Endodermal cell (in vitro differentiated cells): ENCODE measurements at regions not wholly inside any gene's neighbourhood (a gene's known extent, or its start where the extent isn't known, plus 50 kb on each side); places are given as distances from the start of the nearest gene placed in this dataset.

ENCODE experiments used
- DNase-seq: peaks from one replicate; pipeline ENCODE4 v3.0.0-alpha.2; 2017
- H3K27ac ChIP-seq: 2 replicates; pipeline ENCODE4 v1.5.1; 2013; ENCODE audit warnings: mild to moderate bottlenecking, low read depth, low read length, moderate library complexity
- H3K27me3 ChIP-seq: 2 replicates; pipeline ENCODE4 v1.6.1; 2013; ENCODE audit warnings: mild to moderate bottlenecking, low read length, moderate library complexity; ENCODE audit not compliant: insufficient read depth, control insufficient read depth, poor library complexity, severe bottlenecking
- H3K36me3 ChIP-seq: 2 replicates; pipeline ENCODE4 v1.7.0; 2013; ENCODE audit warnings: mild to moderate bottlenecking, low read length, moderate library complexity; ENCODE audit not compliant: control insufficient read depth, insufficient read depth
- H3K4me1 ChIP-seq: one replicate; pipeline ENCODE4 v1.7.0; 2013; ENCODE audit warnings: low read length; ENCODE audit not compliant: control insufficient read depth, insufficient read depth
- H3K4me3 ChIP-seq: 2 replicates; pipeline ENCODE4 v1.5.1; 2013; ENCODE audit warnings: mild to moderate bottlenecking, low read length, moderate library complexity
- H3K9ac ChIP-seq: 2 replicates; pipeline ENCODE4 v1.6.1; 2013; ENCODE audit warnings: mild to moderate bottlenecking, low read length, moderate library complexity; ENCODE audit not compliant: poor library complexity, severe bottlenecking; ENCODE audit errors: extremely low read depth
- H3K9me3 ChIP-seq: 2 replicates; pipeline ENCODE4 v1.6.1; 2013; ENCODE audit warnings: mild to moderate bottlenecking, low read length, moderate library complexity; ENCODE audit not compliant: control insufficient read depth
- H3K27ac Mint-ChIP-seq: 2 replicates; pipeline ENCODE4 v1.8.0; 2020; ENCODE audit warnings: mixed read lengths
- H3K27me3 Mint-ChIP-seq: 2 replicates; pipeline ENCODE4 v1.8.0; 2021; ENCODE audit warnings: mild to moderate bottlenecking, mixed read lengths; ENCODE audit not compliant: insufficient read depth
- H3K36me3 Mint-ChIP-seq: 2 replicates; pipeline ENCODE4 v1.8.0; 2020; ENCODE audit warnings: low read depth, mixed read lengths
- H3K4me1 Mint-ChIP-seq: 2 replicates; pipeline ENCODE4 v1.8.0; 2020; ENCODE audit warnings: mixed read lengths
- H3K4me3 Mint-ChIP-seq: 2 replicates; pipeline ENCODE4 v1.8.0; 2020; ENCODE audit warnings: mild to moderate bottlenecking, moderate library complexity, mixed read lengths
- H3K9me3 Mint-ChIP-seq: 2 replicates; pipeline ENCODE4 v1.8.0; 2020; ENCODE audit warnings: mild to moderate bottlenecking, mixed read lengths
- WGBS, 2 experiments: methylation state at CpG; one replicate each; pipeline versions ENCODE4 v1.1.5 to v1.1.7; 2013; ENCODE audit warnings: missing lambda C conversion rate in 2 of 2, mixed read lengths in 1 of 2; ENCODE audit not compliant: insufficient coverage in 1 of 2, insufficient read length in 1 of 2; 5-methylcytosine and 5-hydroxymethylcytosine counted together
- TF ChIP-seq, protein P1 (sequence below): fragments of 200-600 bp; sonication (generic); conservative IDR thresholded peaks from 2 replicates; pipeline ENCODE4 v1.5.0; 2021; ENCODE audit warnings: antibody characterized with exemption, mild to moderate bottlenecking

DNA sequence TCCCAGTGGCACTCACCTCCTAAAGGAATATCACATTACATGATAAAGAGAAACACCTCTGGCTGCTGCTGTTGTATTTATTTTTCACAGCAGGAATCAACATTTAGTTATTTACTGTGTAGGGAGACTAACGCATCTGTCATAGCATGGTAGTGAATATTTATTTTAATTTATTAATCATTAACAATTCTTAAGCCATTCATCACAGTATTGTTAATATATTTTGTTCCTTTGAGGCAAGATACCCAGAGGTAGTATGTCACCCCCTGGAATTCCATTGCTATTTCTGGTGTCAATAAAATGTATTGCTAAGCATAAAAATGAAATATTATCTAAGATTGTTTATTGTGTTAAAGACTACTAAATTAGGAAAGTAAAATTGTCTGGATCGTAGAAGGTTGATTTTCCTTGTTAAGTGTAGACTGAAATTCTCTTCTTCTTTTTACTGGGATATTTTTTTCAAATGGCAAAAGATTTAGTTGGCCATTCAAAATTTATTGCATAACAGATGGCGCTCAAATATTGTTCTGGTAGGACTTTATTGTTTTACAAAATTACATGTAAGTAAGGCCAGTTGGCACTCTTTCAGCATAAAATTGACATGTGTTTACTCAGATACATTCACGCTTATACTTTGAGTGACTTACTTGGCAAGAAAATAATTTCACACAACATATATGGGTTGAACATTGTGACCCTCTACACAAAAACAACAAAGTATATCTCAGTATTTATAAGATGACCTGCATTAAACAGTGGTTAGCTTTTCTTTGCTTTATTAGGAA lies 1358.7 kb upstream of the SORCS1 start:
- Histone ChIP-seq H3K9ac (no peak overlapping the region), H3K27ac (no peak overlapping the region), H3K36me3 (no peaks in the 10 kb centered on the region), H3K4me3 (no peak overlapping the region), H3K27me3 (no peaks in the 10 kb centered on the region), H3K4me1 (no peaks in the 10 kb centered on the region), H3K9me3 (peaks cover 33% of the 10 kb centered on the region)
- H3K4me1 Mint-ChIP-seq = peaks cover 20% of the 10 kb centered on the region
- 98 to 100% methylated on average over 1 to 3 of the region's 4 CpGs for WGBS, 2 experiments
- DNase-seq = no peak
- TF ChIP-seq, protein P1, sequence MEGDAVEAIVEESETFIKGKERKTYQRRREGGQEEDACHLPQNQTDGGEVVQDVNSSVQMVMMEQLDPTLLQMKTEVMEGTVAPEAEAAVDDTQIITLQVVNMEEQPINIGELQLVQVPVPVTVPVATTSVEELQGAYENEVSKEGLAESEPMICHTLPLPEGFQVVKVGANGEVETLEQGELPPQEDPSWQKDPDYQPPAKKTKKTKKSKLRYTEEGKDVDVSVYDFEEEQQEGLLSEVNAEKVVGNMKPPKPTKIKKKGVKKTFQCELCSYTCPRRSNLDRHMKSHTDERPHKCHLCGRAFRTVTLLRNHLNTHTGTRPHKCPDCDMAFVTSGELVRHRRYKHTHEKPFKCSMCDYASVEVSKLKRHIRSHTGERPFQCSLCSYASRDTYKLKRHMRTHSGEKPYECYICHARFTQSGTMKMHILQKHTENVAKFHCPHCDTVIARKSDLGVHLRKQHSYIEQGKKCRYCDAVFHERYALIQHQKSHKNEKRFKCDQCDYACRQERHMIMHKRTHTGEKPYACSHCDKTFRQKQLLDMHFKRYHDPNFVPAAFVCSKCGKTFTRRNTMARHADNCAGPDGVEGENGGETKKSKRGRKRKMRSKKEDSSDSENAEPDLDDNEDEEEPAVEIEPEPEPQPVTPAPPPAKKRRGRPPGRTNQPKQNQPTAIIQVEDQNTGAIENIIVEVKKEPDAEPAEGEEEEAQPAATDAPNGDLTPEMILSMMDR = no peak
- peaks cover 7% of the 10 kb centered on the region for H3K9me3 Mint-ChIP-seq
- H3K27ac Mint-ChIP-seq = no peak overlapping the region
- H3K4me3 Mint-ChIP-seq = no peak overlapping the region
- H3K36me3 Mint-ChIP-seq = no peaks in the 10 kb centered on the region
- peaks cover 5% of the 10 kb centered on the region for H3K27me3 Mint-ChIP-seq

DNA sequence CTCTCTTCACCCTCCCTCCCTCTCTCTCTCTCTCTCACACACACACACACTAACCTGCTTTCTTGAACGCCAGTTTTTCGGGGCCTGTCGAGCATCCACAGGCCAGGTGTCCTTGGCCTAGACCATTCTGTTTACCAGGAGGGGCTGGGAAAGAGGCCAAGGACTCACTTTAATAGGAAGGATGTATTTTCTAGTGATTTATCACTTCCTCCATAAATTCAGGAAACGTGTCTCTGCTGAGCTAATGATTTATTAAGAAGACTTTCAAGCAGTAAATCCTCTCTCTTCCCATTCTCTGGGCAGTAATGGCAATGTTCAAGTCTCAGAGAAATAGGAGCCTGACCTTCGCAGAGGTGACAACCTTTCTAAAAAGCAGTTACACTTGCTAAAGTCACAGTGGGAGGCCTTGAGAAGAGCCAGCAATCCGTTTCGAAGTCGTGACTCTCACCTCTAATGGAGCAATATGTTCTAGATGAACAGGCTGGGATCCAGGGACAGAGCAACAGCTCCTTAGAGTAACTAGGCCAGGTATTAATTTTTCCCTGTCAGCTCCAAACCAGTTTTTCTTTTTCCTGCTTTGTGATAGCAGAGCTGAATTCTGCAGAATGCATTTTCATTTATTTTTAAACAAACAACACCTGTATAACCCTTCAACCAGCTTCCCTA lies 1357.5 kb upstream of the SORCS1 start:
- H3K27me3 ChIP-seq = no peaks in the 10 kb centered on the region
- no peak overlapping the region for H3K27ac ChIP-seq
- no peaks in the 10 kb centered on the region for H3K4me1 ChIP-seq
- TF ChIP-seq, protein P1 = no peak
- peaks cover 33% of the 10 kb centered on the region for H3K9me3 ChIP-seq
- H3K4me3 ChIP-seq = no peak overlapping the region
- H3K4me1 Mint-ChIP-seq = peaks cover 15% of the 10 kb centered on the region
- peaks cover 8% of the 10 kb centered on the region for H3K9me3 Mint-ChIP-seq
- H3K27me3 Mint-ChIP-seq = peaks cover 5% of the 10 kb centered on the region
- 40 to 64% methylated on average over 4 to 8 of the region's 8 CpGs for WGBS, 2 experiments
- no peaks in the 10 kb centered on the region for H3K36me3 ChIP-seq
- H3K4me3 Mint-ChIP-seq = no peak overlapping the region
- H3K36me3 Mint-ChIP-seq = no peaks in the 10 kb centered on the region
- H3K27ac Mint-ChIP-seq = no peak overlapping the region
- no peak overlapping the region for H3K9ac ChIP-seq
- peak; percentile 46 for DNase-seq

DNA sequence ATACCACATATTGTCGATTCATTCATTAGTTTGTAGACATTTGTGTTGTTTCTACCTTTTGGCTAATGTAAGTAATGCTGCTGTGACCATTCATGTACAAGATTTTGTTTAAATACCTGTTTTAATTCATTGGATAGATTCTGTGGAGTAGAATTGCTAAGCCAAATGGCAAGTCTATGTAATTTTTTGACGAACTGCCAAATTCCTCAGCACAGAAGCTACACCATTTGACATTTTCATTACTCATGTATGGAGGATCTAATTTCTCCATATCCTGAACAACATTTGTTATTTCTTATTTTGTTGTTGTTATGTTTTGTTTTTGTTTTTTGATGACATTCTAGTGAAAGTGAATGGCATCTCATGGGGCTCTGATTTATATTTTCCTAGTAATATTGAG lies 1351.3 kb upstream of the SORCS1 start:
- no peaks in the 10 kb centered on the region for H3K4me1 Mint-ChIP-seq
- 69 to 83% methylated on average over 1 to 2 of the region's 2 CpGs for WGBS, 2 experiments

More for the DNA sequence above, 1351.3 kb upstream of the SORCS1 start:
- H3K4me3 Mint-ChIP-seq = no peak overlapping the region
- no peak overlapping the region for H3K27ac ChIP-seq
- H3K27me3 Mint-ChIP-seq = peaks cover under 1% of the 10 kb centered on the region
- H3K27me3 ChIP-seq = no peaks in the 10 kb centered on the region
- DNase-seq = no peak
- no peak overlapping the region for H3K27ac Mint-ChIP-seq
- H3K36me3 ChIP-seq = no peaks in the 10 kb centered on the region
- no peak overlapping the region for H3K4me3 ChIP-seq
- peaks cover 25% of the 10 kb centered on the region for H3K9me3 ChIP-seq
- TF ChIP-seq, protein P1 = no peak
- H3K4me1 ChIP-seq = no peaks in the 10 kb centered on the region
- no peak overlapping the region for H3K9ac ChIP-seq
- no peaks in the 10 kb centered on the region for H3K36me3 Mint-ChIP-seq
- peaks cover 8% of the 10 kb centered on the region for H3K9me3 Mint-ChIP-seq
